DOHH2 (cell line): ENCODE measurements at regions not wholly inside any gene's neighbourhood (a gene's known extent, or its start where the extent isn't known, plus 50 kb on each side); places are given as distances from the start of the nearest gene placed in this dataset.

Experiments used
- H3F3A ChIP-seq: fragments of 200-600 bp; sonication (generic), shearing (Covaris generic); 2 replicates; pipeline ENCODE4 v1.6.0; 2016; ENCODE audit warnings: antibody characterized with exemption, mild to moderate bottlenecking; ENCODE audit not compliant: control insufficient read depth, insufficient read depth
- H3K27ac ChIP-seq: fragments of 200-600 bp; sonication (generic); 2 replicates; pipeline ENCODE4 v1.5.1; 2014; ENCODE audit warnings: low read depth, mild to moderate bottlenecking, low read length, moderate library complexity
- H3K27me3 ChIP-seq: fragments of 200-600 bp; sonication (generic); 2 replicates; pipeline ENCODE4 v1.6.1; 2014; ENCODE audit warnings: mild to moderate bottlenecking, low read length, mixed read lengths; ENCODE audit not compliant: control insufficient read depth
- H3K36me3 ChIP-seq: fragments of 200-600 bp; sonication (generic); 2 replicates; pipeline ENCODE4 v1.6.1; 2014; ENCODE audit warnings: mild to moderate bottlenecking, low read length, moderate library complexity, mixed read lengths; ENCODE audit not compliant: control insufficient read depth
- H3K4me1 ChIP-seq: fragments of 200-600 bp; sonication (generic); 2 replicates; pipeline ENCODE4 v1.6.1; 2014; ENCODE audit warnings: mild to moderate bottlenecking, low read length, mixed read lengths; ENCODE audit not compliant: control insufficient read depth
- H3K4me2 ChIP-seq: fragments of 200-600 bp; sonication (generic); 2 replicates; pipeline ENCODE4 v1.6.0; 2014; ENCODE audit warnings: mild to moderate bottlenecking, low read length, moderate library complexity
- H3K4me3 ChIP-seq: fragments of 200-600 bp; sonication (generic); 2 replicates; pipeline ENCODE4 v1.5.1; 2014; ENCODE audit warnings: mild to moderate bottlenecking, low read length, mixed read lengths
- H3K79me2 ChIP-seq: fragments of 200-600 bp; sonication (generic); 2 replicates; pipeline ENCODE4 v1.6.1; 2014; ENCODE audit warnings: mild to moderate bottlenecking, low read length, mixed read lengths; ENCODE audit not compliant: control insufficient read depth
- H3K9me2 ChIP-seq: fragments of 200-600 bp; sonication (generic); replicated peaks from 2 replicates; pipeline ENCODE4 v1.6.1; 2014; ENCODE audit warnings: mild to moderate bottlenecking, low read length, mixed read lengths; ENCODE audit not compliant: control insufficient read depth
- H3K9me3 ChIP-seq: fragments of 200-600 bp; sonication (generic); 2 replicates; pipeline ENCODE4 v1.6.1; 2014; ENCODE audit warnings: antibody characterized with exemption, low read length, mixed read lengths; ENCODE audit not compliant: control insufficient read depth, insufficient read depth
- H4K20me1 ChIP-seq: fragments of 200-600 bp; sonication (generic); 2 replicates; pipeline ENCODE4 v1.6.0; 2014; ENCODE audit warnings: low read depth, mild to moderate bottlenecking, antibody characterized with exemption, low read length, moderate library complexity; ENCODE audit not compliant: control insufficient read depth, insufficient read depth
- EZH2phosphoT487 ChIP-seq: fragments of 200-600 bp; sonication (generic); IDR thresholded peaks from 2 replicates; pipeline ENCODE4 v1.6.1; 2017; ENCODE audit warnings: borderline replicate concordance, mild to moderate bottlenecking, antibody characterized with exemption, low read length, moderate library complexity, mixed read lengths
- TF ChIP-seq, protein P1 (sequence below): fragments of 200-600 bp; sonication (generic); IDR thresholded peaks from one replicate; pipeline ENCODE4 v1.5.1; 2014; ENCODE audit warnings: antibody characterized with exemption, mild to moderate bottlenecking, low read depth, low read length; ENCODE audit not compliant: poor library complexity, severe bottlenecking

DNA sequence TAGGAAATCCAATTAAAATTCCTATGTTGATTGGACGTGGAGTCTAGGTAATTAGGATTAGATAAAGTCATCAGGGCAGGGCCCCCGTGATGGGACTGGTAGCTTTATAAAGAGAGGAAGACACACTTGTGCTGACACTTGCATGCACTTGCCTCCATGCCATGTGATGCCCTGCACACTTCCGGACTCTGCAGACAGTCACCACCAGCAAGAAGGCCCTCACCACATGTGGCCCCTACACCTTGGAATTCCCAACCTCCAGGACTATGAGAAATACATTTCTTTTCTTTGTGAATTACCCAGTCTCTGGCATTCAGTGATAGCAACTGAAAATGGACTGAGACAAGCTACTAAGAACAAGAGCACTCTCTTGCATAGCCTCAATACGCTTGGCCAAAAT lies 90.6 kb downstream of the CRYGS start:
- peaks cover 12% of the 10 kb centered on the region; the same call in 1 of the 2 replicates for H3K27me3 ChIP-seq
- no peaks in the 10 kb centered on the region for H3K4me1 ChIP-seq
- H3K79me2 ChIP-seq, result no peaks in the 10 kb centered on the region
- no peaks in the 10 kb centered on the region for H3F3A ChIP-seq
- no peaks in the 10 kb centered on the region for H3K9me2 ChIP-seq
- no peaks in the 10 kb centered on the region for H3K36me3 ChIP-seq
- H3K27ac ChIP-seq, result no peak overlapping the region
- no peak overlapping the region for H3K4me3 ChIP-seq
- H3K4me2 ChIP-seq, result no peak overlapping the region
- H3K9me3 ChIP-seq, result no peaks in the 10 kb centered on the region
- no peaks in the 10 kb centered on the region for H4K20me1 ChIP-seq
- TF ChIP-seq, protein P1, sequence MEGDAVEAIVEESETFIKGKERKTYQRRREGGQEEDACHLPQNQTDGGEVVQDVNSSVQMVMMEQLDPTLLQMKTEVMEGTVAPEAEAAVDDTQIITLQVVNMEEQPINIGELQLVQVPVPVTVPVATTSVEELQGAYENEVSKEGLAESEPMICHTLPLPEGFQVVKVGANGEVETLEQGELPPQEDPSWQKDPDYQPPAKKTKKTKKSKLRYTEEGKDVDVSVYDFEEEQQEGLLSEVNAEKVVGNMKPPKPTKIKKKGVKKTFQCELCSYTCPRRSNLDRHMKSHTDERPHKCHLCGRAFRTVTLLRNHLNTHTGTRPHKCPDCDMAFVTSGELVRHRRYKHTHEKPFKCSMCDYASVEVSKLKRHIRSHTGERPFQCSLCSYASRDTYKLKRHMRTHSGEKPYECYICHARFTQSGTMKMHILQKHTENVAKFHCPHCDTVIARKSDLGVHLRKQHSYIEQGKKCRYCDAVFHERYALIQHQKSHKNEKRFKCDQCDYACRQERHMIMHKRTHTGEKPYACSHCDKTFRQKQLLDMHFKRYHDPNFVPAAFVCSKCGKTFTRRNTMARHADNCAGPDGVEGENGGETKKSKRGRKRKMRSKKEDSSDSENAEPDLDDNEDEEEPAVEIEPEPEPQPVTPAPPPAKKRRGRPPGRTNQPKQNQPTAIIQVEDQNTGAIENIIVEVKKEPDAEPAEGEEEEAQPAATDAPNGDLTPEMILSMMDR, result no peak
- TF ChIP-seq EZH2phosphoT487, result no peak

DNA sequence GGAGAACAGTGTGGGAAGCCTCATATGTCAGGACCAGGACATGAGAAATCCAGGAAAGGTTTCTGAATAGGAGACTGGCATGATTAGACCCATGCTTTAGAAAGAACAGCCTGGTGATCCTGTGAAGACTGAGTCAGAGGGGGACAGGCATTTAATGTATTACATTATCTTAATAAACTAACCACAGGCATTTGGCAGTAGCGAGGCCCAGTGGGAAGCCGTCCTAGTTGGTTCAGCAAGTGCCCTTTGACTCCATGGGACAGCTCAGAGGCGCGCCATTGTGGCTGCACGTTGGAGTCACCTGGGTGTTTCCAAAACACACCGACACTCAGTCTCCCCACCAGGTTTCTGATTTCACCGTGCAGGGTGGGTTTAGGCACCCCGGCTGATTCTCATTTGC lies 90.5 kb upstream of the DGKG start:
- Histone ChIP-seq H4K20me1 (no peaks in the 10 kb centered on the region), H3F3A (no peaks in the 10 kb centered on the region), H3K9me3 (no peaks in the 10 kb centered on the region), H3K79me2 (no peaks in the 10 kb centered on the region), H3K27me3 (peaks cover 6% of the 10 kb centered on the region; the same call in 1 of the 2 replicates), H3K4me3 (no peak overlapping the region), H3K4me2 (no peak overlapping the region), H3K36me3 (no peaks in the 10 kb centered on the region), H3K27ac (no peak overlapping the region), H3K4me1 (no peaks in the 10 kb centered on the region), H3K9me2 (no peaks in the 10 kb centered on the region)
- TF ChIP-seq EZH2phosphoT487, result no peak
- TF ChIP-seq, protein P1, result no peak

DNA sequence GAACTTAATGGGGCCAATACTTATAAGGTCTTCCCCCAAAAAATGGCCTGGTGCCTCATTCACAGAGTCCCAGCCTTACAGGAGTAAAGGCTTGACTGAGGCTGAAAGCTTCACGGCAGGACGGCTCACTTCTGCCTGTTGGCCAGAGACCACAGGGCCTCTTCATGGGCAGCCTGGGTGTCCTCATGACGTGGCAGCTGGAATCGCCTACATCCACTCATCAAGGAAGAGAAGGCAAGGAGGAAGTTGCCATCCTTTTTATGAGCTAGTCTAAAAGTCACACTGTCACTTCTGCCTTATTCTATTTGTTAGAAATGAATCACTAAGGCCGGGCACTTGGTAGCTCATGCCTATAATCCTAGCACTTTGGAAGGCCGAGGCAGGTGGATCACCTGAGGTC lies 89.3 kb upstream of the DGKG start:
- Histone ChIP-seq H3K36me3 (no peaks in the 10 kb centered on the region), H3K4me3 (no peak overlapping the region), H3K4me2 (no peak overlapping the region), H3K9me2 (no peaks in the 10 kb centered on the region), H3K79me2 (no peaks in the 10 kb centered on the region), H3K27ac (no peak overlapping the region), H3K9me3 (no peaks in the 10 kb centered on the region), H3K4me1 (no peaks in the 10 kb centered on the region), H4K20me1 (no peaks in the 10 kb centered on the region), H3K27me3 (peaks cover 10% of the 10 kb centered on the region; the same call in 1 of the 2 replicates), H3F3A (no peaks in the 10 kb centered on the region)
- TF ChIP-seq, protein P1, result no peak

DNA sequence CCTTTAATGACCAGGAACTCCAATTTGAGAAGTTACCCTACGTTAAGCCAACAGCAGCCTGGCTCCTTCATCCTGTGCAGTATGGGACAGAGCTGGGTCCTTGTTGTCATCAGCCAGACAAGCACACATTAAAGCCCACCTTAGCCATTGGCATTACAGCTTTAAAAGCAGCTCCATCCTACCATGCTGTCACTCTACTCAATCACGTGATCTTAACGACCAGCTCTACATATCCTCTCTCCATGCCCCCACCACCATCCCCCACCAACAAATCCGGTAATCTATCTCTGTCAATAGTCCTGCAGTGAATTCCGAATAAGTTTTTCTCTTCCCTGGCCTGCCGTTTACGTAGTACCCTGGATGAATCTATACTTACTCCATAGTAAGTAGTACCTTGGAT lies 82.9 kb upstream of the DGKG start:
- H3K9me2 ChIP-seq, result no peaks in the 10 kb centered on the region; the same call in 1 of the 2 replicates
- H3K4me1 ChIP-seq, result no peaks in the 10 kb centered on the region
- H3K27ac ChIP-seq, result no peak overlapping the region
- no peaks in the 10 kb centered on the region for H3K79me2 ChIP-seq
- H3K4me2 ChIP-seq, result no peak overlapping the region
- TF ChIP-seq, protein P1, result no peak
- no peak for TF ChIP-seq EZH2phosphoT487
- H3K9me3 ChIP-seq, result no peaks in the 10 kb centered on the region
- H3K36me3 ChIP-seq, result no peaks in the 10 kb centered on the region
- H3K27me3 ChIP-seq, result peaks cover 14% of the 10 kb centered on the region
- H3K4me3 ChIP-seq, result no peak overlapping the region
- no peaks in the 10 kb centered on the region for H3F3A ChIP-seq
- no peaks in the 10 kb centered on the region for H4K20me1 ChIP-seq
